Peyer's patch (tissue), 4 donors: ENCODE measurements at regions not wholly inside any gene's neighbourhood (a gene's known extent, or its start where the extent isn't known, plus 50 kb on each side); places are given as distances from the start of the nearest gene placed in this dataset.

Source experiments
- POLR2A ChIP-seq, 2 donors: fragments of 450-650 bp; IDR thresholded peaks; one replicate each; pipeline ENCODE4 v1.5.1; 2017; ENCODE audit warnings: antibody characterized with exemption in 2 of 2, mild to moderate bottlenecking in 2 of 2, moderate library complexity in 2 of 2
- TF ChIP-seq, protein P1 (sequence below), 6 experiments: fragments of 450-650 bp in 4 of 6; fragments of 200-600 bp in 2 of 6; sonication (generic) in 1 of 6; IDR thresholded peaks; one replicate each; pipeline ENCODE4 v1.5.1; 2017 to 2019; ENCODE audit warnings: antibody characterized with exemption in 6 of 6, mild to moderate bottlenecking in 3 of 6, moderate library complexity in 1 of 6

DNA sequence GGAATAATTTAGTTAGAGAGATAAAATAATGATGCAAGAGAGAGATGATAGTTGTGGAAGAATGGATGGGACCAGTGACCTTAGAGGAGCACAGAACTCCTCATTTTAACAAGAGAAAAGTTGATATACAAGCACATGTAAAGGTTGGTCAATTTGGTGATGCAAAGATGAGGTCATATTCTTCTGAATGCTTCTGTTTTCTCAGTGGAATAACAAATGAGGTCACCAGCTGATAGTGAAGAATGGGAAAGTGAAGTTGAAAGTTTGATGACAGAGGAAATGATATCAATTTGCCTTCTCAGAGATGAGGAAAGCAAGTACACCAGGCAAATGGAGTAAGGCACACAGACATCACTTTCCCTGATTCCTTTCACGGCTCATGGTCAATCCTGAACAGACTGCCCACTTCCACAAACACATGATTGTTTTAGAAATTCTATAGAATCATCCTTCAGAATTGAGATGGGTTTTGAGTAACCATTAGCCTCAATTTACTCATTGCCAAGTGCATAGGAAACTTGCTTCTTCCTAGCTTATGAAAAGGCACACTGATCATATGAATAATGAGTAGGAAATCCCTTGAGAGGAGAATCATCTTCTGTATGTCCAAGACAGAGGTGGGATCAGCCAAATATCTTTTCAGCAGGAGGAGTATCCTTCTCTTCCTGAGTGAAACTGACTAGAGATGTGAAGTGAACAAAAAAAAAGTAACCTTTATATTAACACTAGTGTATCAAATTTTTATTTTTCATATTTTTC lies 82.4 kb upstream of the TCF21 start:
- TF ChIP-seq, protein P1, sequence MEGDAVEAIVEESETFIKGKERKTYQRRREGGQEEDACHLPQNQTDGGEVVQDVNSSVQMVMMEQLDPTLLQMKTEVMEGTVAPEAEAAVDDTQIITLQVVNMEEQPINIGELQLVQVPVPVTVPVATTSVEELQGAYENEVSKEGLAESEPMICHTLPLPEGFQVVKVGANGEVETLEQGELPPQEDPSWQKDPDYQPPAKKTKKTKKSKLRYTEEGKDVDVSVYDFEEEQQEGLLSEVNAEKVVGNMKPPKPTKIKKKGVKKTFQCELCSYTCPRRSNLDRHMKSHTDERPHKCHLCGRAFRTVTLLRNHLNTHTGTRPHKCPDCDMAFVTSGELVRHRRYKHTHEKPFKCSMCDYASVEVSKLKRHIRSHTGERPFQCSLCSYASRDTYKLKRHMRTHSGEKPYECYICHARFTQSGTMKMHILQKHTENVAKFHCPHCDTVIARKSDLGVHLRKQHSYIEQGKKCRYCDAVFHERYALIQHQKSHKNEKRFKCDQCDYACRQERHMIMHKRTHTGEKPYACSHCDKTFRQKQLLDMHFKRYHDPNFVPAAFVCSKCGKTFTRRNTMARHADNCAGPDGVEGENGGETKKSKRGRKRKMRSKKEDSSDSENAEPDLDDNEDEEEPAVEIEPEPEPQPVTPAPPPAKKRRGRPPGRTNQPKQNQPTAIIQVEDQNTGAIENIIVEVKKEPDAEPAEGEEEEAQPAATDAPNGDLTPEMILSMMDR (IDR thresholded peaks at IDR 0.05), result no peak
- TF ChIP-seq POLR2A (IDR thresholded peaks at IDR 0.05), result no peak
